Gastroesophageal sphincter (tissue), 4 donors: ENCODE measurements at regions not wholly inside any gene's neighbourhood (a gene's known extent, or its start where the extent isn't known, plus 50 kb on each side); places are given as distances from the start of the nearest gene placed in this dataset.

Experiments
- ATAC-seq: fragments of 150-250 bp; one replicate; pipeline ENCODE4 v1.9.1; 2016; ENCODE audit warnings: mild to moderate bottlenecking, moderate library complexity
- H3K27ac ChIP-seq, 4 donors: fragments of 200-600 bp; sonication (generic) in 3 of 4; 1 replicate in 3 of 4; 2 replicates in 1 of 4; pipeline ENCODE4 v1.5.1; 2016 to 2019
- H3K27me3 ChIP-seq: fragments of 200-600 bp; sonication (generic); one replicate; pipeline ENCODE4 v1.5.1; 2019
- H3K36me3 ChIP-seq, 2 donors: fragments of 200-600 bp; sonication (generic); one replicate each; pipeline ENCODE4 v1.5.1; 2019; ENCODE audit warnings: control low read depth in 1 of 2
- H3K4me1 ChIP-seq, 3 donors: fragments of 200-600 bp; sonication (generic); 1 replicate in 2 of 3; 2 replicates in 1 of 3; pipeline ENCODE4 v1.5.1; 2016 to 2019; ENCODE audit warnings: control low read depth in 2 of 3
- H3K4me3 ChIP-seq, 2 donors: fragments of 200-600 bp; sonication (generic); one replicate each; pipeline ENCODE4 v1.5.1; 2019; ENCODE audit warnings: mild to moderate bottlenecking in 1 of 2, moderate library complexity in 1 of 2
- H3K9me3 ChIP-seq, 3 donors: fragments of 200-600 bp; sonication (generic); one replicate each; pipeline ENCODE4 v1.5.1; 2017 to 2019; ENCODE audit warnings: control low read depth in 2 of 3
- CTCF ChIP-seq, 4 experiments: fragments of 200-600 bp in 2 of 4; fragments of 450-650 bp in 2 of 4; sonication (generic) in 1 of 4; IDR thresholded peaks; one replicate each; pipeline ENCODE4 v1.5.1; 2017 to 2019; ENCODE audit warnings: antibody characterized with exemption in 4 of 4, mild to moderate bottlenecking in 2 of 4, moderate library complexity in 2 of 4
- EP300 ChIP-seq: sonication (generic); formaldehyde crosslinking; IDR thresholded peaks from one replicate; pipeline ENCODE4 v1.6.1; 2017; ENCODE audit warnings: antibody characterized with exemption, mild to moderate bottlenecking
- POLR2A ChIP-seq, 2 donors: fragments of 450-650 bp; IDR thresholded peaks; one replicate each; pipeline ENCODE4 v1.6.1; 2017; ENCODE audit warnings: antibody characterized with exemption in 2 of 2, mild to moderate bottlenecking in 2 of 2, moderate library complexity in 1 of 2
- POLR2AphosphoS5 ChIP-seq: sonication (generic); formaldehyde crosslinking; IDR thresholded peaks from one replicate; pipeline ENCODE4 v1.6.1; 2017; ENCODE audit warnings: antibody characterized with exemption
- WGBS, 2 donors: methylation state at CpG; one replicate each; pipeline ENCODE4 v1.1.5; 2018; ENCODE audit warnings: low coverage in 1 of 2; 5-methylcytosine and 5-hydroxymethylcytosine counted together

DNA sequence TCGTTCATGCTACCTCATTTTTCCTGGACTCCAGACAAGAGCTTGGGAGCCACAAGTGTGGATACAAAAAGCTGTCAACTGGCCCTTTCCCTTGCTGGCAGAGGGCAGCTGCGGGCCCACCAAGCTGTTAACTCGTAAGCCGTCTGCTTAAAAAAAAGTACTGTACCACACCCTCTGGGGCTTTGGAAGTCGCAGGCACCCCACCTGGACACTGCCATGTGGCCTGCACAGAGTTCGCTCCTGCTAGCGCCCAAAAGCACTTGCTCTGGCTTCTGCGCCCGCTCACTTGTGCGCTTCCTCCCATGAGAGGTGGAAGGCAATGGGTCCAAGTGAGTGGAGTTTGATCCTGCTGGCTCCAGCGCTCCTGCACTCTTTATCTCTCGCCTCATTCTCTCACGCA, 476.4 kb upstream of the FSTL5 start:
- no peak for ATAC-seq
- no peak overlapping the region for H3K27ac ChIP-seq
- TF ChIP-seq CTCF (IDR thresholded peaks at IDR 0.05) (no peak), EP300 (no peak), POLR2A (IDR thresholded peaks at IDR 0.05) (no peak), POLR2AphosphoS5 (no peak)
- no peaks in the 10 kb centered on the region for H3K4me1 ChIP-seq
- H3K27me3 ChIP-seq = no peaks in the 10 kb centered on the region
- no peak overlapping the region for H3K4me3 ChIP-seq
- H3K36me3 ChIP-seq = no peaks in the 10 kb centered on the region
- no peaks in the 10 kb centered on the region for H3K9me3 ChIP-seq
- 81 to 94% methylated on average over 5 to 7 of the region's 13 CpGs for WGBS, 2 donors

GRCh38 chr4:162634390-162634789, 470.6 kb upstream of the FSTL5 start:
- no peaks in the 10 kb centered on the region for H3K27me3 ChIP-seq
- H3K4me3 ChIP-seq = no peak overlapping the region
- H3K27ac ChIP-seq = no peak overlapping the region
- no peaks in the 10 kb centered on the region for H3K36me3 ChIP-seq
- 47 to 60% methylated on average over 2 of the region's 2 CpGs for WGBS, 2 donors
- no peak for ATAC-seq
- H3K4me1 ChIP-seq = no peaks in the 10 kb centered on the region
- H3K9me3 ChIP-seq = no peaks in the 10 kb centered on the region
- TF ChIP-seq POLR2AphosphoS5 = no peak
- no peak for TF ChIP-seq EP300
- no peak for TF ChIP-seq CTCF (IDR thresholded peaks at IDR 0.05)
- TF ChIP-seq POLR2A (IDR thresholded peaks at IDR 0.05) = no peak

DNA sequence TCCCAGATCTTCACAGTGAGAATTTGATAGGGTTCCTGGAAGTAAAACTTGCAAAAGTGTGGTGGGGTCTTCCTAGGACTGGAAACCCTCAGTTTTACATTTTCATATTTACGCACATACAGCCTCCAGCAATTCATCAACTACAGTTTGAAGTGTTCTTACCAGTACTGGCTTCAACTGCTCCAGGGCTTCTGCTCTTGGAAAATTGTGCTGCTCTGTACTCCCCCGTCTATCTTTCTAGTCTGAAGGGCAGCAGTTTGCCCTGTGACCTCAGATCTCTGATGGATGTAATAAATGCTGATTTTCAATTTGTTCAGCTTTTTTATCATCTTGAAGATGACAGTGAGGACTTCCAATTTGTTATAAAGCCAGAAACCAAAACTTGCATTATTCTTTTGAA, 458.9 kb upstream of the FSTL5 start:
- Histone ChIP-seq H3K36me3 (no peaks in the 10 kb centered on the region), H3K9me3 (peaks cover 0 to 2% (median 0%) of the 10 kb centered on the region in 3 donors), H3K4me1 (no peaks in the 10 kb centered on the region), H3K27ac (no peak overlapping the region), H3K4me3 (no peak overlapping the region), H3K27me3 (no peaks in the 10 kb centered on the region)
- ATAC-seq = no peak
- TF ChIP-seq POLR2A (IDR thresholded peaks at IDR 0.05) (no peak), POLR2AphosphoS5 (no peak), CTCF (IDR thresholded peaks at IDR 0.05) (no peak), EP300 (no peak)
- 54 to 61% methylated on average over 2 of the region's 2 CpGs for WGBS, 2 donors

- Histone ChIP-seq H3K27me3 (no peaks in the 10 kb centered on the region), H3K4me3 (no peak overlapping the region), H3K36me3 (no peaks in the 10 kb centered on the region), H3K27ac (no peak overlapping the region), H3K9me3 (no peaks in the 10 kb centered on the region), H3K4me1 (no peaks in the 10 kb centered on the region)
- no peak for TF ChIP-seq POLR2A (IDR thresholded peaks at IDR 0.05)
- no peak for TF ChIP-seq CTCF (IDR thresholded peaks at IDR 0.05)
- no peak for TF ChIP-seq POLR2AphosphoS5
- no peak for TF ChIP-seq EP300
- ATAC-seq = no peak
Measured at GRCh38 chr4:162610116-162610515, 446.3 kb upstream of the FSTL5 start.

- no peak for TF ChIP-seq POLR2AphosphoS5
- TF ChIP-seq EP300 = no peak
- no peak for TF ChIP-seq CTCF (IDR thresholded peaks at IDR 0.05)
- TF ChIP-seq POLR2A (IDR thresholded peaks at IDR 0.05) = no peak
- Histone ChIP-seq H3K27me3 (no peaks in the 10 kb centered on the region), H3K9me3 (no peaks in the 10 kb centered on the region), H3K4me3 (no peak overlapping the region), H3K27ac (no peak overlapping the region), H3K4me1 (no peaks in the 10 kb centered on the region), H3K36me3 (no peaks in the 10 kb centered on the region)
- no peak for ATAC-seq
- WGBS, 2 donors = 86 to 89% methylated on average over 1 of the region's 1 CpG
Measured at GRCh38 chr4:162586266-162586665, 422.5 kb upstream of the FSTL5 start.
